GM10248 (cell line): ENCODE measurements at regions not wholly inside any gene's neighbourhood (a gene's known extent, or its start where the extent isn't known, plus 50 kb on each side); places are given as distances from the start of the nearest gene placed in this dataset.

Experiments
- CTCF ChIA-PET: fragments of 300-600 bp; sonication (Branson Sonifier 250); formaldehyde crosslinking; extraction: SDS; loops from one replicate; lab custom pipeline; 2021; ENCODE audit warnings: antibody characterized with exemption; lab: Yijun Ruan, JAX
- POLR2A ChIA-PET: fragments of 350-650 bp; sonication (Branson Sonifier 250); formaldehyde crosslinking; extraction: SDS; loops from one replicate; lab custom pipeline; 2020; ENCODE audit warnings: antibody characterized with exemption; lab: Yijun Ruan, JAX
- DNase-seq: peaks from one replicate; pipeline ENCODE4 v3.0.0; 2012; ENCODE audit errors: extremely low spot score
- TF ChIP-seq, protein P1 (sequence below): IDR thresholded peaks from 2 replicates; pipeline ENCODE4 v1.5.1; 2012; ENCODE audit warnings: mild to moderate bottlenecking, low read depth; ENCODE audit errors: extremely low read depth, missing control alignments, control extremely low read depth

DNA sequence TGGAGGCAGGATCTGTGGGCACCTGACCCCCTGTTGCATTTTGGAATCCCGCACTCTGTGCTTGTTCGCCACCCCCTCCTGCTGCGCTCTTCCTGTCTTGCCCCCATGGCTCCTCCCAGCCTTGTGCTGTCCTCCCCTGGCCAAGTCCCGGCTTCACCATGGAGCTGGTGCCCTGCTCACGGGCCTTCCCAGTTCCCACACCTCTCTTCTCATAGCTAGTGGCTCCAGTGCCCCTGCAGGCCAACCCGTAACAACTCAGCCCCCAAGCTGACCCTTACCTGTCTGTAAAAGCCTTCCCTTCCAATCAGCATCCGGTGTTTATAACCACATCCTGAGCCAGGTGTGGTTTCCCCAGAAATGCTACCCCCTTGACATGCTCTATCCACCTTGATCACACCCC, 407.7 kb upstream of the C2CD4B start:
- ChIA-PET POLR2A (no interaction called here), CTCF (interaction anchor here (1.4 kb wide), 1 partner anchor 29 kb away, joined by 3 read pairs; no protein-coding TSS in a partner anchor)
- TF ChIP-seq, protein P1, sequence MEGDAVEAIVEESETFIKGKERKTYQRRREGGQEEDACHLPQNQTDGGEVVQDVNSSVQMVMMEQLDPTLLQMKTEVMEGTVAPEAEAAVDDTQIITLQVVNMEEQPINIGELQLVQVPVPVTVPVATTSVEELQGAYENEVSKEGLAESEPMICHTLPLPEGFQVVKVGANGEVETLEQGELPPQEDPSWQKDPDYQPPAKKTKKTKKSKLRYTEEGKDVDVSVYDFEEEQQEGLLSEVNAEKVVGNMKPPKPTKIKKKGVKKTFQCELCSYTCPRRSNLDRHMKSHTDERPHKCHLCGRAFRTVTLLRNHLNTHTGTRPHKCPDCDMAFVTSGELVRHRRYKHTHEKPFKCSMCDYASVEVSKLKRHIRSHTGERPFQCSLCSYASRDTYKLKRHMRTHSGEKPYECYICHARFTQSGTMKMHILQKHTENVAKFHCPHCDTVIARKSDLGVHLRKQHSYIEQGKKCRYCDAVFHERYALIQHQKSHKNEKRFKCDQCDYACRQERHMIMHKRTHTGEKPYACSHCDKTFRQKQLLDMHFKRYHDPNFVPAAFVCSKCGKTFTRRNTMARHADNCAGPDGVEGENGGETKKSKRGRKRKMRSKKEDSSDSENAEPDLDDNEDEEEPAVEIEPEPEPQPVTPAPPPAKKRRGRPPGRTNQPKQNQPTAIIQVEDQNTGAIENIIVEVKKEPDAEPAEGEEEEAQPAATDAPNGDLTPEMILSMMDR = no peak
- DNase-seq = no peak

DNA sequence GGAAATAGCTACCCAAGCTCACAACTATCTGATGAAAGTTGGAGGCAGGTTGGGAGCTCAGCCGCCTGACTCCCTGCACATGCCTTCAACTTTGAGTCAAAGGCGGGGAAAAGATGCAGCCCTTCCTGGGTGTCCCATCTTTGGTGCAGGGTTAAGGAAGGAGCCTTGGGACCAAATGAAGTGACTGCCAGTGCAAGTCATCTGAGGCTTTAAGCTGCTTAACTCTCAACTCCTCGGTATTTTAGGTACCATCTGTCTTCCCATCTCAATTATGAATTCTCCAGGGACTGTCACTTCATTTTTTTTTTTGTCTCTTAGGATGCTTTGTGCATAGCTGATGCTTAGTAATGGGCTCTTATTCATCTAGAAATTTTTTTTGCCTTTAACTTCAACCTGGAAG, 408.8 kb upstream of the C2CD4B start:
- POLR2A ChIA-PET = no interaction called here
- DNase-seq = no peak

DNA sequence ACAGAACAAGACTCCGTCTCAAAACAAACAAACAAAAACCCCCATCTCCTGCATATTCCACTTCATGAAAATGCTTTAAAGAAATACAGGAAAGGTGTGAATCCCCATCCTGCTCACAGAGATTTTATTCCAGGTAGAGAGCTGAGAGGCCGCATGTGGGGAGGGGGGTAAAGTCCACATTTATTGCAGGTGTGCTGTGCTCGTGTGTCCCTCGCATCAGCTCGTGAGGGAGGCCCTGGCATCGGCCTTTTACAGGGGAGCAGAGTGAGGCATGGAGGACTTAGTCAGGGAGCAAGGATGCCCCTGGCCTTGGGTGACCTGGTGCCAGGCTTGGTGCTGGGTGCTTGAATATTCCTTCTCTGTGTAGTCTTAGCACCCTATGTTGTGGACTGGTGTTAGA, 413.5 kb upstream of the C2CD4B start:
- TF ChIP-seq, protein P1 = no peak
- ChIA-PET CTCF (no interaction called here), POLR2A (no interaction called here)
- DNase-seq = no peak

More for the DNA sequence above, 408.8 kb upstream of the C2CD4B start:
- CTCF ChIA-PET = interaction anchor here (0.6 to 1.4 kb wide), 2 partner anchors 14 to 30 kb away, joined by 3 read pairs; no protein-coding TSS in a partner anchor
- TF ChIP-seq, protein P1 = no peak

DNA sequence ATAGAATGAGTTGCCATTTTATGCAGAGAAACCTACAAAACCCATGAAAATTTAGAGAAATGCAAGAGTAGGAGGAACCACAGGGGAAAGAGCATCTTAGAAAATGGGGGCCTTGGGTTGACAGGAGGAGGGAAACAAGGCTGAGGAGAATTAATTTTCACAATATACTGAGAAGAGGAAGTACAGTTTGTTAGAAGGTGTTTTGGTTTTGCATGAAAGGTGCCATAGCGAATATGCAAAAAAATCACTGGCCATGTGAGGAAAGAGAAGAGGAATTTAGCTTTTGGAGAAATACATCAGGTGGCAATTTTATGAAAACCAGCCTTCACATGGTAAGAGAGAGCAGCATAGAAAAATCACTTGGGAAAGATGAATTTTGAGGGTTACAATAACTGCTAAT, 413.9 kb upstream of the C2CD4B start:
- POLR2A ChIA-PET = no interaction called here
- DNase-seq = no peak
- TF ChIP-seq, protein P1 = no peak
- CTCF ChIA-PET = no interaction called here

DNA sequence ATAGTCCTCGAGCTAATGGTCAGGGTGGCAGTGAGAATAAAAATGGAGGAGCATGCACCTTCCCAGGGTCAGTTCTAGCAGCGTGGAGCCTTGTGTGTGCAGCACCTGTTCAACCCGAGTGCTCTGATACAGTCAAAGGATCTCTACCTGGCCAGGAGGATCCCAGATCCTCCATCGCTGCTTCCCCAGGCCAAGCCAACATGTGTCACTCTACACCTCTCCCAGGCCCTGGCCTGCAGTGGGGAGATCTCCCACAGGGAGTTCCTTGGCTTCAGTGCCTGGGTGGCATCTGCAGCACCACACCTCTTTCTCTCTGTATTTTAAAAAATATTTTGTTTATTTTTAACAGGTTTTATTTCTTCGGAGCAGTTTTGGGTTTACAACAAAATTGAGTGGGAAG, 414.8 kb upstream of the C2CD4B start:
- TF ChIP-seq, protein P1 = no peak
- no peak for DNase-seq
- ChIA-PET POLR2A (no interaction called here), CTCF (no interaction called here)

DNA sequence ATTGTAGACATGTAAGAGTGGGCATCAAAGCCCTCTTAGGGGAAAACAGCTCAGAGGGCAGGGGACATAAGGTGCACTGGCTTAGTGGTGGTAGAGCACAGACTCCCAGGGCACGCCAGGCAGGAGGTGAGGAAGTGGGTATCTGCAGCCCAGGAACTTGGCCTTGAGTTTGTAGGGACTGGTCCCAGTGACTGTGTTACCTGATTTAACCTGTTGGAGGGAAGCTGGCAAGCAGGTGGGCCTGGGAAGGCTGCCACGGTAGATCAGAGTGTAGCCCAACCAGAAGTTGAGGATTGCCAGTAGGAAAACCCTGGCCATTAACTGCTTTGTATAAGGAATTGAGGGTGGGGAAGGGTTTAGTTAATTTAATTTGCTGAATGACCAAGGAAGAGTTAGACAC, 417.5 kb upstream of the C2CD4B start:
- POLR2A ChIA-PET = no interaction called here
- CTCF ChIA-PET = no interaction called here
- no peak for DNase-seq
- TF ChIP-seq, protein P1 = no peak
